ENCODE measurements at regions not wholly inside any gene's neighbourhood (a gene's known extent, or its start where the extent isn't known, plus 50 kb on each side); places are given as distances from the start of the nearest gene placed in this dataset.

GRCh38 chr6:119541132-119541905 lies 191.8 kb upstream of the MAN1A1 start:
- Histone ChIP-seq H3K4ac (ENCODE audit: low read depth, low read length) (peak overlapping the region; percentile 51), H2BK15ac (ENCODE audit: low read depth, low read length) (peak overlapping the region; percentile 33; the same call in 1 of the 3 replicates), H4K91ac (ENCODE audit: insufficient read depth, low read depth, low read length) (peak overlapping the region; percentile 61), H2AFZ (replicated peaks; ENCODE audit: low read length, poor library complexity) (peak overlapping the region; percentile 21), H3K4me3 (ENCODE audit: insufficient read depth, low read depth, low read length) (no peak overlapping the region), H3K56ac (ENCODE audit: extremely low read depth, insufficient read depth, low read length) (peak overlapping the region; percentile 60; the same call in 1 of the 2 replicates), H3K27ac (ENCODE audit: insufficient read depth, low read length) (peak overlapping the region; percentile 85), H3K27me3 (ENCODE audit: control insufficient read depth, insufficient read depth, low read length) (no peaks in the 10 kb centered on the region), H2AK9ac (replicated peaks; ENCODE audit: low read depth, low read length, poor library complexity) (no peak overlapping the region), H3K9ac (ENCODE audit: low read depth, low read length) (peak overlapping the region; percentile 7; the same call in 1 of the 2 replicates), H3K9me3 (ENCODE audit: control insufficient read depth, insufficient read depth, low read length) (no peaks in the 10 kb centered on the region), H4K5ac (ENCODE audit: low read depth, low read length) (no peak overlapping the region; the same call in 1 of the 2 replicates), H2BK120ac (ENCODE audit: low read depth, low read length) (peak overlapping the region; percentile 79), H3K23ac (ENCODE audit: low read depth, low read length) (no peak overlapping the region), H2BK5ac (ENCODE audit: low read depth, low read length, poor library complexity, severe bottlenecking) (peak overlapping the region; percentile 74), H3K18ac (ENCODE audit: low read depth, low read length) (peak overlapping the region; percentile 78), H3K9me1 (ENCODE audit: insufficient read depth, low read length) (peaks cover 8% of the 10 kb centered on the region; the same call in 1 of the 2 replicates), H3K4me1 (ENCODE audit: control insufficient read depth, insufficient read depth, low read length) (peaks cover 14% of the 10 kb centered on the region), H4K20me1 (ENCODE audit: insufficient read depth, low read length) (no peaks in the 10 kb centered on the region), H3K14ac (replicated peaks; ENCODE audit: low read depth, low read length) (peak overlapping the region; percentile 57; the same call in 1 of the 2 replicates), H2BK20ac (ENCODE audit: low read depth, low read length) (peak overlapping the region; percentile 76), H3K79me1 (ENCODE audit: low read depth in 1 of 2, low read length in 2 of 2) (no peaks in the 10 kb centered on the region), H4K8ac (ENCODE audit: low read depth in 2 of 2, low read length in 2 of 2) (peak overlapping the region; percentile 11 to 16; a peak in 1 of 4 replicates), H3K36me3 (ENCODE audit: control insufficient read depth, insufficient read depth, low read length) (no peaks in the 10 kb centered on the region), H3K4me2 (ENCODE audit: low read depth, low read length) (peak overlapping the region; percentile 38), H2AK5ac (ENCODE audit: low read depth, low read length) (no peak overlapping the region)
- in situ Hi-C loops (cut with MboI; ENCODE audit: low sequenced_read_pairs) (no loop called here), dilution Hi-C loops (cut with HindIII; ENCODE audit: low sequenced_read_pairs, unreplicated experiment) (no loop called here), intact Hi-C loops (cut with micrococcal nuclease) (loop anchor here (2.0 to 5.0 kb wide), 5 partner anchors 61 to 393 kb away; no protein-coding TSS in a partner anchor)
- WGBS, 2 experiments (ENCODE audit: extremely low coverage in 2 of 2, insufficient read length in 1 of 2), result 0% methylated on average over 2 of the region's 3 CpGs; no CpG with 5 or more reads in 1 of the 2 experiments
- ATAC-seq (ENCODE audit: low read depth) (peak; percentile 93), DNase-seq (peak; percentile 100)
- ChIA-PET CTCF (no interaction called here), POLR2A (ENCODE audit: unreplicated experiment) (no interaction called here)
- BruUV-seq (replicated peaks), result no TSS peak
- TF ChIP-seq CEBPB (IDR thresholded peaks at IDR 0.05; ENCODE audit: low read depth, low read length) (peak; percentile 97), POLR2A (IDR thresholded peaks at IDR 0.05; ENCODE audit: low read depth, low read length) (no peak), RCOR1 (IDR thresholded peaks at IDR 0.05; ENCODE audit: insufficient replicate concordance, low read length) (peak; percentile 70), SMC3 (IDR thresholded peaks at IDR 0.05; ENCODE audit: low read depth, low read length) (no peak), ELK1 (IDR thresholded peaks at IDR 0.05; ENCODE audit: borderline replicate concordance, low read depth, low read length) (no peak), MXI1 (IDR thresholded peaks at IDR 0.05; ENCODE audit: borderline replicate concordance, low read depth, low read length) (no peak), RAD21 (IDR thresholded peaks at IDR 0.05; ENCODE audit: low read length) (no peak), USF2 (IDR thresholded peaks at IDR 0.05; ENCODE audit: low read depth, low read length) (no peak), NFE2L2 (IDR thresholded peaks at IDR 0.05; ENCODE audit: low read depth, low read length) (no peak; the same call in 1 of the 2 replicates), MAZ (IDR thresholded peaks at IDR 0.05; ENCODE audit: borderline replicate concordance, low read depth, low read length) (no peak), RFX5 (IDR thresholded peaks at IDR 0.05; ENCODE audit: low read depth, low read length) (no peak), CTCF (conservative IDR thresholded peaks at IDR 0.05; ENCODE audit: low read depth, low read length) (no peak), CHD1 (IDR thresholded peaks at IDR 0.05; ENCODE audit: low read depth, low read length) (no peak), BHLHE40 (IDR thresholded peaks at IDR 0.05; ENCODE audit: low read depth, low read length) (peak; percentile 41; the same call in 1 of the 2 replicates)

Data from IMR-90 (cell line).